ENCODE measurements at regions not wholly inside any gene's neighbourhood (a gene's known extent, or its start where the extent isn't known, plus 50 kb on each side); places are given as distances from the start of the nearest gene placed in this dataset.

- no peak for TF ChIP-seq CTCF (IDR thresholded peaks at IDR 0.05)
- no peak for TF ChIP-seq POLR2A (IDR thresholded peaks at IDR 0.05)
Observed at GRCh38 chr12:127401005-127401404, 866.0 kb upstream of the TMEM132C start.

All from heart left ventricle (tissue), 13 donors.